Neural progenitor cell (in vitro differentiated cells): ENCODE measurements at regions not wholly inside any gene's neighbourhood (a gene's known extent, or its start where the extent isn't known, plus 50 kb on each side); places are given as distances from the start of the nearest gene placed in this dataset.

Experiments used
- DNase-seq: peaks from one replicate; pipeline ENCODE4 v3.0.0-alpha.2; 2016; ENCODE audit warnings: low spot score
- H2AFZ ChIP-seq: fragments of 200-600 bp; sonication (generic); replicated peaks from 2 replicates; pipeline ENCODE4 v1.6.1; 2016; ENCODE audit warnings: antibody characterized with exemption
- H3F3A ChIP-seq: fragments of 200-600 bp; sonication (generic); 2 replicates; pipeline ENCODE4 v1.6.1; 2016; ENCODE audit warnings: antibody characterized with exemption, low read depth
- H3K27ac ChIP-seq: fragments of 200-600 bp; sonication (generic); 2 replicates; pipeline ENCODE4 v1.5.1; 2016; ENCODE audit warnings: mild to moderate bottlenecking
- H3K27me3 ChIP-seq: fragments of 200-600 bp; sonication (generic); 2 replicates; pipeline ENCODE4 v1.6.1; 2016; ENCODE audit warnings: mild to moderate bottlenecking, moderate library complexity
- H3K36me3 ChIP-seq: fragments of 200-600 bp; sonication (generic); 2 replicates; pipeline ENCODE4 v1.5.1; 2016
- H3K4me1 ChIP-seq: fragments of 200-600 bp; sonication (generic); 2 replicates; pipeline ENCODE4 v1.6.1; 2016; ENCODE audit warnings: mixed run types
- H3K4me2 ChIP-seq: fragments of 200-600 bp; sonication (generic); 2 replicates; pipeline ENCODE4 v1.6.1; 2016
- H3K4me3 ChIP-seq: fragments of 200-600 bp; sonication (generic); 2 replicates; pipeline ENCODE4 v1.5.1; 2016
- H3K79me2 ChIP-seq: fragments of 200-600 bp; sonication (generic); 2 replicates; pipeline ENCODE4 v1.6.1; 2016; ENCODE audit warnings: low read depth
- H3K9ac ChIP-seq: fragments of 200-600 bp; sonication (generic); 2 replicates; pipeline ENCODE4 v1.6.1; 2016
- H3K9me3 ChIP-seq: fragments of 200-600 bp; sonication (generic); 2 replicates; pipeline ENCODE4 v1.5.1; 2016; ENCODE audit warnings: low read depth
- H4K20me1 ChIP-seq: fragments of 200-600 bp; sonication (generic); 2 replicates; pipeline ENCODE4 v1.6.1; 2016; ENCODE audit warnings: low read depth
- H3K27ac Mint-ChIP-seq: 3 replicates; pipeline ENCODE4 v1.8.0; 2021; ENCODE audit warnings: mixed read lengths
- H3K27me3 Mint-ChIP-seq: 2 replicates; pipeline ENCODE4 v1.8.0; 2022; ENCODE audit warnings: low read depth, mild to moderate bottlenecking, inconsistent platforms, moderate library complexity, mixed read lengths; ENCODE audit not compliant: insufficient read depth
- H3K36me3 Mint-ChIP-seq: 3 replicates; pipeline ENCODE4 v1.8.0; 2021; ENCODE audit warnings: mixed read lengths
- H3K4me1 Mint-ChIP-seq: 3 replicates; pipeline ENCODE4 v1.8.0; 2021; ENCODE audit warnings: mixed read lengths
- H3K4me3 Mint-ChIP-seq: 3 replicates; pipeline ENCODE4 v1.8.0; 2021; ENCODE audit warnings: mild to moderate bottlenecking, moderate library complexity, mixed read lengths
- H3K9me3 Mint-ChIP-seq: 3 replicates; pipeline ENCODE4 v1.8.0; 2020; ENCODE audit warnings: mixed read lengths
- CTCF ChIP-seq: fragments of 200-600 bp; sonication (generic); IDR thresholded peaks from 2 replicates; pipeline ENCODE4 v1.5.1; 2017; ENCODE audit warnings: antibody characterized with exemption, mild to moderate bottlenecking
- EZH2 ChIP-seq: fragments of 200-600 bp; sonication (generic); IDR thresholded peaks from 2 replicates; pipeline ENCODE4 v1.6.1; 2017; ENCODE audit warnings: antibody characterized with exemption, mild to moderate bottlenecking, moderate library complexity
- EZH2phosphoT487 ChIP-seq: fragments of 200-600 bp; sonication (generic); IDR thresholded peaks from 2 replicates; pipeline ENCODE4 v1.6.1; 2017; ENCODE audit warnings: antibody characterized with exemption

GRCh38 chr4:26003056-26003455 lies 89.0 kb downstream of the SMIM20 start:
- no peak overlapping the region for H3K27ac ChIP-seq
- H3K4me2 ChIP-seq = no peak overlapping the region
- H3K9ac ChIP-seq = no peak overlapping the region
- H3K27me3 ChIP-seq = no peaks in the 10 kb centered on the region
- no peaks in the 10 kb centered on the region for H3K4me1 Mint-ChIP-seq
- no peaks in the 10 kb centered on the region for H3K36me3 ChIP-seq
- no peak overlapping the region for H3K4me3 ChIP-seq
- TF ChIP-seq CTCF = no peak
- no peak for TF ChIP-seq EZH2
- no peak for TF ChIP-seq EZH2phosphoT487
- DNase-seq = no peak
- no peaks in the 10 kb centered on the region for H3K4me1 ChIP-seq
- no peaks in the 10 kb centered on the region for H4K20me1 ChIP-seq
- H3K9me3 Mint-ChIP-seq = peaks cover 3% of the 10 kb centered on the region
- H3F3A ChIP-seq = no peaks in the 10 kb centered on the region
- H3K27me3 Mint-ChIP-seq = no peaks in the 10 kb centered on the region
- no peaks in the 10 kb centered on the region for H3K9me3 ChIP-seq
- H3K36me3 Mint-ChIP-seq = no peaks in the 10 kb centered on the region
- no peak overlapping the region for H3K4me3 Mint-ChIP-seq
- H2AFZ ChIP-seq = no peak overlapping the region
- no peak overlapping the region for H3K27ac Mint-ChIP-seq
- H3K79me2 ChIP-seq = no peaks in the 10 kb centered on the region

- Histone ChIP-seq H3K4me1 (no peaks in the 10 kb centered on the region), H3K9me3 (no peaks in the 10 kb centered on the region), H3K36me3 (no peaks in the 10 kb centered on the region), H2AFZ (no peak overlapping the region), H3K4me2 (no peak overlapping the region), H3K27me3 (no peaks in the 10 kb centered on the region), H3K4me3 (no peak overlapping the region), H3K27ac (no peak overlapping the region), H3K9ac (no peak overlapping the region), H3K79me2 (no peaks in the 10 kb centered on the region), H3F3A (no peaks in the 10 kb centered on the region), H4K20me1 (no peaks in the 10 kb centered on the region)
- peaks cover 3% of the 10 kb centered on the region for H3K9me3 Mint-ChIP-seq
- H3K4me1 Mint-ChIP-seq = no peaks in the 10 kb centered on the region
- H3K27ac Mint-ChIP-seq = no peak overlapping the region
- TF ChIP-seq CTCF (no peak), EZH2phosphoT487 (no peak)
- DNase-seq = no peak
- H3K36me3 Mint-ChIP-seq = no peaks in the 10 kb centered on the region
- H3K4me3 Mint-ChIP-seq = no peak overlapping the region
- no peaks in the 10 kb centered on the region for H3K27me3 Mint-ChIP-seq
Measured at GRCh38 chr4:26004290-26004689, 90.3 kb downstream of the SMIM20 start.

GRCh38 chr4:26005764-26006163 lies 91.7 kb downstream of the SMIM20 start:
- Histone ChIP-seq H2AFZ (no peak overlapping the region), H3K9ac (no peak overlapping the region), H3K79me2 (no peaks in the 10 kb centered on the region), H3K9me3 (no peaks in the 10 kb centered on the region), H4K20me1 (no peaks in the 10 kb centered on the region), H3K27me3 (no peaks in the 10 kb centered on the region), H3K4me1 (no peaks in the 10 kb centered on the region), H3K4me2 (no peak overlapping the region), H3K27ac (no peak overlapping the region), H3K4me3 (no peak overlapping the region), H3K36me3 (no peaks in the 10 kb centered on the region), H3F3A (no peaks in the 10 kb centered on the region)
- DNase-seq = no peak
- Mint-ChIP-seq H3K36me3 (no peaks in the 10 kb centered on the region), H3K4me1 (no peaks in the 10 kb centered on the region), H3K4me3 (no peak overlapping the region), H3K27me3 (peaks cover 3% of the 10 kb centered on the region), H3K27ac (no peak overlapping the region), H3K9me3 (peaks cover 9% of the 10 kb centered on the region)
- TF ChIP-seq CTCF = no peak
- TF ChIP-seq EZH2phosphoT487 = no peak
- TF ChIP-seq EZH2 = no peak

GRCh38 chr4:26008737-26009136 lies 94.7 kb downstream of the SMIM20 start:
- Mint-ChIP-seq H3K27me3 (peaks cover 3% of the 10 kb centered on the region), H3K27ac (no peak overlapping the region)
- H4K20me1 ChIP-seq = no peaks in the 10 kb centered on the region

More at GRCh38 chr4:26008737-26009136, 94.7 kb downstream of the SMIM20 start:
- Histone ChIP-seq H3K9me3 (no peaks in the 10 kb centered on the region), H3F3A (no peaks in the 10 kb centered on the region), H3K27me3 (no peaks in the 10 kb centered on the region), H3K9ac (no peak overlapping the region), H3K4me3 (no peak overlapping the region), H3K4me1 (no peaks in the 10 kb centered on the region), H3K36me3 (no peaks in the 10 kb centered on the region), H3K79me2 (no peaks in the 10 kb centered on the region), H3K27ac (no peak overlapping the region), H2AFZ (no peak overlapping the region), H3K4me2 (no peak overlapping the region)
- no peak for DNase-seq
- Mint-ChIP-seq H3K4me3 (no peak overlapping the region), H3K36me3 (no peaks in the 10 kb centered on the region), H3K4me1 (no peaks in the 10 kb centered on the region), H3K9me3 (peaks cover 9% of the 10 kb centered on the region)
- TF ChIP-seq EZH2 = no peak
- TF ChIP-seq EZH2phosphoT487 = no peak
- no peak for TF ChIP-seq CTCF
